Activated B cell treated with CpG ODN at 0.5 μM for 24 hours (primary cell): ENCODE measurements at regions not wholly inside any gene's neighbourhood (a gene's known extent, or its start where the extent isn't known, plus 50 kb on each side); places are given as distances from the start of the nearest gene placed in this dataset.

Experiments
- ATAC-seq: fragments of 200-7000 bp; cut with Tn5 transposase; one replicate; pipeline ENCODE4 v1.10.0; 2021; ENCODE audit warnings: low read depth, mild to moderate bottlenecking, moderate library complexity
- CTCF ChIA-PET: fragments of 350-600 bp; sonication (Branson Sonifier 250); formaldehyde crosslinking; loops from one replicate; lab custom pipeline; 2021; ENCODE audit warnings: antibody characterized with exemption; lab: Charles Lee
- POLR2A ChIA-PET: fragments of 350-600 bp; sonication (Branson Sonifier 250); formaldehyde crosslinking; loops from one replicate; lab custom pipeline; 2021; ENCODE audit warnings: antibody characterized with exemption; lab: Charles Lee
- DNase-seq: peaks from one replicate; pipeline ENCODE4 v3.0.0; 2022
- H3K27ac Mint-ChIP-seq: one replicate; pipeline ENCODE4 v1.8.0; 2020; ENCODE audit warnings: mixed read lengths
- H3K27me3 Mint-ChIP-seq: one replicate; pipeline ENCODE4 v1.8.0; 2021; ENCODE audit warnings: mixed read lengths
- H3K36me3 Mint-ChIP-seq: one replicate; pipeline ENCODE4 v1.8.0; 2021; ENCODE audit warnings: low read depth, mixed read lengths
- H3K4me1 Mint-ChIP-seq: one replicate; pipeline ENCODE4 v1.8.0; 2021; ENCODE audit warnings: mixed read lengths
- H3K4me3 Mint-ChIP-seq: one replicate; pipeline ENCODE4 v1.8.0; 2020; ENCODE audit warnings: mild to moderate bottlenecking, mixed read lengths
- H3K9me3 Mint-ChIP-seq: one replicate; pipeline ENCODE4 v1.8.0; 2020; ENCODE audit warnings: mixed read lengths
- CTCF ChIP-seq: fragments of 200-600 bp; IDR thresholded peaks from one replicate; pipeline ENCODE4 v1.8.0; 2022; ENCODE audit warnings: antibody characterized with exemption, mild to moderate bottlenecking
- intact Hi-C: fragments of 100-400 bp; cut with micrococcal nuclease; formaldehyde crosslinking; loops from one replicate; pipeline ENCODE4 v1.15.1; 2024

DNA sequence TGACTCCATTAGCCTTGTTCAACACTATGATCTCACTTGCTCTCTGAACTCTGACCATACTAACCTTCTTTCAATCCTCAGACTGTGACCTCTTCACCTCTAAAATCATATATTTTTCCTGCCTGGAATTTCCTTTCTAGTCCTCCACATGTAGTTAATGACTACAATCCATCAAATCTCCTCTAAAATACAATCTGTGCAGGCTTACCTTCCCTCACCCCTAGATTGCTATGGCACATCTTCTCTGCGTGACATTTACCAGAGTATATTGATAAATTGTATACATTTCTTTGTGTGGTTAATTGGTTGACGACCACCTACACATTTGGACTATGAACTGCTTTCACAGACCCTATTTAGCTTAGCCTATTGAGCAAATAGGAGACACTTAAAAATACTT lies 1330.2 kb upstream of the TENM4 start:
- TF ChIP-seq CTCF, result no peak
- DNase-seq (no peak), ATAC-seq (no peak)
- H3K4me1 Mint-ChIP-seq, result no peaks in the 10 kb centered on the region
- H3K27me3 Mint-ChIP-seq, result no peaks in the 10 kb centered on the region
- H3K9me3 Mint-ChIP-seq, result no peaks in the 10 kb centered on the region
- POLR2A ChIA-PET, result no interaction called here
- no peaks in the 10 kb centered on the region for H3K36me3 Mint-ChIP-seq
- H3K4me3 Mint-ChIP-seq, result no peak overlapping the region
- CTCF ChIA-PET, result no interaction called here
- H3K27ac Mint-ChIP-seq, result no peak overlapping the region
- intact Hi-C loops, result no loop called here

DNA sequence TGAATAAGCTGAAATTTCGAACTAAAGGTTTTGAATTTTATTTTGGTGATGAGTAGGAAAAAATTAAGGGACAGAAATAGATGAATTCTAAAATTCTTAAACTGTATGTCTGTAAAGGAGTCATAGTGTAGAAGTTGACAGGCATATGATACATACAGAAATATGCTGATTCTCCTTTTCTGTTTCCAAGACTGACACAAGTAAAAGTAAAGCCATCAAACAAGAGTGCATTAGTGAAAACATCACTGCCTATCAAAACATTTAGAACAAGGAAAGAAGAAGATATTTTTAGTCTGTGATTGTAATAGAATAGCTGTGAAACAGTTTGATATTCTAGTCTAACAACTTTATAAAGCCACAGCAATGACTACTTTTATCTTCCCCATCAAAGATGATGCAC lies 1318.0 kb upstream of the TENM4 start:
- H3K4me1 Mint-ChIP-seq, result no peaks in the 10 kb centered on the region
- peaks cover 1% of the 10 kb centered on the region for H3K9me3 Mint-ChIP-seq
- intact Hi-C loops, result no loop called here
- ChIA-PET CTCF (no interaction called here), POLR2A (no interaction called here)
- no peak overlapping the region for H3K27ac Mint-ChIP-seq
- ATAC-seq, result no peak
- H3K36me3 Mint-ChIP-seq, result no peaks in the 10 kb centered on the region
- H3K4me3 Mint-ChIP-seq, result no peak overlapping the region
- no peak for DNase-seq
- H3K27me3 Mint-ChIP-seq, result no peaks in the 10 kb centered on the region
- TF ChIP-seq CTCF, result no peak

DNA sequence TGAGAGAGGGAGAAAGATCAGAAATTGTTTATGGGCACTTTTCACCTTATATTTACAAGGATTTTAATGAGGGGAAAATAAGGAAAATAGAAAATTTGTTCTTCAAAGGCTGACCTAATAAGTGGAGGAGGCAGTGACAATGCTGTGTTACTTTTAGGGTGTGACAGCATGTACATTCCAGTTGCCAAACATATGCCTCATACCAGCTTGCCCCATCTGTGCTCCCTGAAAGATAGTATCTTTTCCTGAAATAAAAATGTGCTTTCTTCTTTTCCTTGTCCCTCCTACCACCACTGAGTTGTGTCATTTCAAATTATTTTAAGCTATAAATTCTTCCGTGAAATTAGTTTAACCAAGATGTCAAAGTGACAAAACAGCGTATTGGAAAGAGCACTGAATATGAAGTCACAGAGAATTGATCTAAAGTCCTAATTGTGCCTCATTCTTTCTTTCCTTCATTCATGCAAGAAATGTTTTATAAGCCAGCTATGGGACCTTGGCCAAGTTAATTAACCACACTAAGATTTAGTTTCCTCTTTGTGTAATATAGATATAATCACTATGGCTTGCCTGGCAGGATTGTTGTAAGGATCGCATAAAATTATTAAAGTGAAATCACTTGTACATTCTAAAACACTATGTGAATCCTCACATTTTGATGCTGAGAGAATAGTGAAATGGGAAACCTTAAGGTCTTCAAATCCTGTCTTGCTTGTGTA lies 1307.5 kb upstream of the TENM4 start:
- POLR2A ChIA-PET, result no interaction called here
- H3K9me3 Mint-ChIP-seq, result peaks cover 5% of the 10 kb centered on the region
- no peaks in the 10 kb centered on the region for H3K4me1 Mint-ChIP-seq
- intact Hi-C loops, result no loop called here
- ATAC-seq (no peak), DNase-seq (no peak)
- no peak overlapping the region for H3K27ac Mint-ChIP-seq
- no peak for TF ChIP-seq CTCF
- H3K4me3 Mint-ChIP-seq, result no peak overlapping the region
- CTCF ChIA-PET, result no interaction called here
- H3K36me3 Mint-ChIP-seq, result no peaks in the 10 kb centered on the region
- H3K27me3 Mint-ChIP-seq, result no peaks in the 10 kb centered on the region

DNA sequence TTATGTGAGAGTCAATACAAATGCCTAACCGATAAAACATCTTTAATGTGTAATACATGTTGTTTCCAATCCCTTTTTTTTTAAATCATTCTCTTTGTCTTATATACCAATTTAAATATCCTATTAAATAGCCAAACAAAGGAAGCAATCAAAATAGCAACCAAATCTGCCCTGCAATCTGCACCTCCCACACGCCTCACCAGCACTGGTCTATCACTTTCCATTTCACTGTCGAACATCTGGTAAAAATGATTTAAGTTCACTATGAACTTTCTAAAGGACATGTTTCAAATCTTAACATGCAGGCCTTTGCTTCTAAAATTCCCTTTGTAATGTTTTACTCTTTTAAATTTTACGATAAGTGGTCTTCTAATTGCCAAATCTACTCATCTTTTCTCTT lies 1305.5 kb upstream of the TENM4 start:
- DNase-seq (no peak), ATAC-seq (no peak)
- no peaks in the 10 kb centered on the region for H3K36me3 Mint-ChIP-seq
- peaks cover 5% of the 10 kb centered on the region for H3K9me3 Mint-ChIP-seq
- no peak for TF ChIP-seq CTCF
- no peak overlapping the region for H3K4me3 Mint-ChIP-seq
- intact Hi-C loops, result no loop called here
- ChIA-PET POLR2A (no interaction called here), CTCF (no interaction called here)
- no peaks in the 10 kb centered on the region for H3K27me3 Mint-ChIP-seq
- no peaks in the 10 kb centered on the region for H3K4me1 Mint-ChIP-seq
- H3K27ac Mint-ChIP-seq, result no peak overlapping the region

GRCh38 chr11:80745416-80745815 lies 1304.6 kb upstream of the TENM4 start:
- H3K9me3 Mint-ChIP-seq, result peaks cover 5% of the 10 kb centered on the region
- CTCF ChIA-PET, result no interaction called here
- ATAC-seq, result no peak
- no peaks in the 10 kb centered on the region for H3K36me3 Mint-ChIP-seq
- DNase-seq, result no peak
- intact Hi-C loops, result no loop called here
- H3K27me3 Mint-ChIP-seq, result no peaks in the 10 kb centered on the region
- H3K4me3 Mint-ChIP-seq, result no peak overlapping the region
- no peak for TF ChIP-seq CTCF
- POLR2A ChIA-PET, result no interaction called here
- H3K27ac Mint-ChIP-seq, result no peak overlapping the region
- no peaks in the 10 kb centered on the region for H3K4me1 Mint-ChIP-seq
